ENCODE measurements at regions not wholly inside any gene's neighbourhood (a gene's known extent, or its start where the extent isn't known, plus 50 kb on each side); places are given as distances from the start of the nearest gene placed in this dataset.

GRCh38 chr3:11703146-11703545 lies 59.4 kb upstream of the VGLL4 start (continued):
- TF ChIP-seq ZSCAN4 (tag by site-specific recombination; IDR thresholded peaks at IDR 0.05): no peak

- no peak overlapping the region for H3K27ac ChIP-seq (ENCODE audit: extremely low read depth, low read depth, low read length)
- TF ChIP-seq ZNF473 (tag by site-specific recombination; IDR thresholded peaks at IDR 0.05) (no peak), ZBTB20 (tag by site-specific recombination; IDR thresholded peaks at IDR 0.05) (no peak), ZNF837 (tag by site-specific recombination; IDR thresholded peaks at IDR 0.05) (no peak), ZNF692 (tag by site-specific recombination; IDR thresholded peaks at IDR 0.05) (no peak), ZNF624 (tag by site-specific recombination; IDR thresholded peaks at IDR 0.05) (no peak), BCL11B (tag by site-specific recombination; IDR thresholded peaks at IDR 0.05; ENCODE audit: low read depth) (no peak), ZNF157 (tag by site-specific recombination; IDR thresholded peaks at IDR 0.05) (no peak), ELK4 (IDR thresholded peaks at IDR 0.05; ENCODE audit: borderline replicate concordance, low read depth, low read length) (no peak), ZNF155 (tag by site-specific recombination; IDR thresholded peaks at IDR 0.05) (no peak), GLI4 (tag by site-specific recombination; IDR thresholded peaks at IDR 0.05) (no peak), ZNF341 (tag by site-specific recombination; IDR thresholded peaks at IDR 0.05; ENCODE audit: low read depth) (no peak), ZNF670 (tag by site-specific recombination; IDR thresholded peaks at IDR 0.05; ENCODE audit: low read depth) (no peak)
- CTCF ChIA-PET: interaction anchor here (2.0 kb wide), 1 partner anchor 105 kb away, joined by 8 read pairs; no protein-coding TSS in a partner anchor
- no peaks in the 10 kb centered on the region for H3K4me1 ChIP-seq (ENCODE audit: control insufficient read depth, insufficient read depth, low read length)
- no peaks in the 10 kb centered on the region for H3K9me3 ChIP-seq (ENCODE audit: control insufficient read depth, insufficient read depth, low read depth, low read length)
- H3K36me3 ChIP-seq (ENCODE audit: control insufficient read depth in 2 of 2, insufficient read depth in 1 of 2, low read length in 2 of 2): peaks cover 0 to 4% of the 10 kb centered on the region in 2 experiments
- POLR2A ChIA-PET: interaction anchor here (0.5 kb wide), 1 partner anchor 1104 kb away, joined by 3 read pairs; no protein-coding TSS in a partner anchor
- H3K4me3 ChIP-seq (ENCODE audit: low read depth, low read length): no peak overlapping the region
Observed at GRCh38 chr3:11699083-11699427, 55.3 kb upstream of the VGLL4 start.

- H3K9me3 ChIP-seq (ENCODE audit: control insufficient read depth, insufficient read depth, low read depth, low read length): no peaks in the 10 kb centered on the region
- no peak for TF ChIP-seq ZNF449 (tag by site-specific recombination; IDR thresholded peaks at IDR 0.05)
- TF ChIP-seq ZNF214 (tag by site-specific recombination; IDR thresholded peaks at IDR 0.05; ENCODE audit: borderline replicate concordance): peak; percentile 92
- H3K36me3 ChIP-seq (ENCODE audit: control insufficient read depth in 2 of 2, insufficient read depth in 1 of 2, low read length in 2 of 2): peaks cover 0 to 4% of the 10 kb centered on the region in 2 experiments
- H3K27ac ChIP-seq (ENCODE audit: extremely low read depth, low read depth, low read length): no peak overlapping the region
- CTCF ChIA-PET: interaction anchor here (0.6 to 2.0 kb wide), 2 partner anchors 54 to 105 kb away, joined by 3 to 8 read pairs; no protein-coding TSS in a partner anchor
- H3K4me3 ChIP-seq (ENCODE audit: low read depth, low read length): no peak overlapping the region
- H3K4me1 ChIP-seq (ENCODE audit: control insufficient read depth, insufficient read depth, low read length): no peaks in the 10 kb centered on the region
- POLR2A ChIA-PET: no interaction called here
Observed at GRCh38 chr3:11698326-11699082, 54.8 kb upstream of the VGLL4 start.
